H7 (cell line): ENCODE measurements at regions not wholly inside any gene's neighbourhood (a gene's known extent, or its start where the extent isn't known, plus 50 kb on each side); places are given as distances from the start of the nearest gene placed in this dataset.

Experiments
- DNase-seq: peaks from one replicate; pipeline ENCODE4 v3.0.0; 2012
- H3K27me3 ChIP-seq: 2 replicates; pipeline ENCODE4 v1.6.0; 2011; ENCODE audit warnings: mild to moderate bottlenecking, low read length; ENCODE audit not compliant: control insufficient read depth, insufficient read depth
- H3K36me3 ChIP-seq: replicated peaks from 2 replicates; pipeline ENCODE4 v1.5.1; 2011; ENCODE audit warnings: low read length; ENCODE audit not compliant: control insufficient read depth, insufficient read depth
- H3K4me3 ChIP-seq: 2 replicates; pipeline ENCODE4 v1.5.1; 2011; ENCODE audit warnings: low read depth, mild to moderate bottlenecking, control low read depth, low read length, moderate library complexity; ENCODE audit not compliant: insufficient read depth

DNA sequence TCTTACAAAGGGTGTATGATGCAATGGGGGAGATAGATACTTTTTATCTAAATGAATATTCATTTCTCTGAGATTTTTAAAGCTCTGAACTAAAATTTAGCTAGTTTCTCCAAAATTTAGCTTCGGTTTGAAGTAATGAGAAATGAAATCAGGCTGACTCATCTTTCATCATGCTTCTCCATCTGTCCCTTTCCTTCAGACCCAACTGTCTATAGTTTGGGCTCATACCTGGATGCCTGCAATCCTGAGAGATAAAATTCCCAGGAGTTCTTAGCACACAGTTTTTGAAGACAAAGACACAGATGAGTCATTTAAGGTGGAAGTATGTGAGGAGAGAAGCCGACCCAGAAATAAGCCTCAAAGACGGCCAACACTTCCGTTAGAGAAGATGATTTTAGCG lies 336.4 kb upstream of the CDH20 start:
- Histone ChIP-seq H3K4me3 (no peak overlapping the region), H3K36me3 (no peaks in the 10 kb centered on the region), H3K27me3 (no peaks in the 10 kb centered on the region)
- DNase-seq: no peak

DNA sequence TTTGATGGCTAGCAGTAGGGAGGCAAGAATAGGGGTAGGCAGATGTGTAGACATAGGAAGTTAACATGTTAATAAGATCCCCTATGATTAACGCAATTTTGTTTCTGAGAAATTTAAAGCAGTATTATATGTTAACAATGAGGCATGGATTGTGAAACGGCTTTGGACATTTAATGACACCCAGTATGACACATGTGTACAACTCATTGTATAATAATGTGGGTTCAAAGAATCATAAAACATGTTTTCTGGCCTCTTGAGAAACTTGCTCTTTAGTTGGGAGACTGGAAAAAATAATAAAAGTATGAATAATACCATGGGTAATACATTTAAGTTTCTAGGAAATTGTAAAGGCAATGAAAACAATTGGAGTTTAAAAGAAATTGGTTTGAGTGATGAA lies 332.1 kb upstream of the CDH20 start:
- H3K4me3 ChIP-seq: no peak overlapping the region
- H3K36me3 ChIP-seq: no peaks in the 10 kb centered on the region
- no peak for DNase-seq

DNA sequence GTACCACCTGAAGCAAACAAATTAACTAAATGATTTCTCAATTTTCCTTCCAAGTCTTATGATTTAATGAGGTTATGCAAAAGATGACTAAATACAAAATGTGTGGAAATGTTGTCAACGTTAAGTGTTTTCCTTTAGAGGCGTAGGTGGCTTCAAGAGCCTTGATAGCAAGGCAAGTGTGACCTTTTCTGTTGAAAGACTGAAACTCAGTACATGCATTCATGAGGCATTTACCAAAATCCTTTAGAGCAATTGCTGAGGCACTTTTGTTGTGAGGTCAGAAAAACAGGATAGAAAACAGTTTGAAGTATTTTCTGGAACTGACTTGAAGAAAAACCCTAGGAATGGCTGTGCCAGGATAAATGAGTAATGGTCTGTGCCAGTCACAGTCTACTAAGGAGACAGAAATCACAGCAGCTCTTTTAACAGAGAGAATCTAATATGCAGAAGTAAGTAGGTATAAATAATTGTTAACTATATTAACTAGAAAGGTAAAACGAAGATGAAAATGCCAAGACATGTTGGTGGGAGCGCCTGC lies 326.5 kb upstream of the CDH20 start:
- H3K27me3 ChIP-seq: no peaks in the 10 kb centered on the region
- DNase-seq: no peak

More for the DNA sequence above, 332.1 kb upstream of the CDH20 start:
- H3K27me3 ChIP-seq: no peaks in the 10 kb centered on the region

DNA sequence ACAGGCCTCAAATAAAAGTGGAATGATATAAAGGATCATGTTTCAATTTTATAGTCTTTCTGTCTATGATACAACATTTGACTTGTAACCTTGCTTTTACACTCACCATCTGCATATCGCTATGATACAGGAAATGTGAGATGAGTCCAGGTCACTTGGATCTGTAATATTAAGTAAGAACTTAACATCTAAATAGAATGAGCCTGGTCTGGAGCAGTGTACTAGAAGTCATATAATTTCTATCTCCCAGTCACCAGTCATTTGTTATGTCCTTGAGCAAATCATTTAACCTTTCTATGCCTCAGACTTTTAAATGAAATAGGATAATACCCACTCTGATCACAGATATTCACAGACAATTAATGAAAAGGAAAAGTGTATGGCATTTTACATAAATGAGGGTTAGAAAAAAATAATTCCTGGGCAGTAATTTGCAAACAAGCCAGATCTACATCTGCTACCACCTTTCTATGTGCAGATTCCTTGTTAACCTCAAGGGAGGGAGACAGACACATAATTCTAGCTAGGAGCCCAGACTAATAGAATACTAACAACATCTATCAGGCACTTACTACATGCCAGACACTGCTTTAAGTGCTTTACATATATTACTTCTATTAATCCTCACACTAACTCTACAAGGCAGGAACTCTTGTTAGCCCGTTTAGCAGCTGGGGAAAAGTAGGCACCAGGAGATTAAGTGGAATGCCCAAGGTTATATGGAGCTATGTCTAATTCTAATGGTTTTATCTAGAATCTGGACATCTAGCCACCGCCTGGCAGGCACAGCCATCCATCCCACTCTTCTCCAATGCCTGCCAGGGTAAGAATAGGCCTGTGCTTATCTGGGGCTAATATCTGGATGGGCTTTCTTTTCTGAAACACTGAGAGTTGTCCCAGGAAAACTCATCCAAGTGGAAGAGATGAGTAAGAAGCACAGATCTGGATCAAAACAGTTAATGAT lies 313.6 kb upstream of the CDH20 start:
- Histone ChIP-seq H3K27me3 (no peaks in the 10 kb centered on the region), H3K36me3 (no peaks in the 10 kb centered on the region), H3K4me3 (no peak overlapping the region)
- no peak for DNase-seq

More for the DNA sequence above, 326.5 kb upstream of the CDH20 start:
- H3K36me3 ChIP-seq: no peaks in the 10 kb centered on the region
- no peak overlapping the region for H3K4me3 ChIP-seq

DNA sequence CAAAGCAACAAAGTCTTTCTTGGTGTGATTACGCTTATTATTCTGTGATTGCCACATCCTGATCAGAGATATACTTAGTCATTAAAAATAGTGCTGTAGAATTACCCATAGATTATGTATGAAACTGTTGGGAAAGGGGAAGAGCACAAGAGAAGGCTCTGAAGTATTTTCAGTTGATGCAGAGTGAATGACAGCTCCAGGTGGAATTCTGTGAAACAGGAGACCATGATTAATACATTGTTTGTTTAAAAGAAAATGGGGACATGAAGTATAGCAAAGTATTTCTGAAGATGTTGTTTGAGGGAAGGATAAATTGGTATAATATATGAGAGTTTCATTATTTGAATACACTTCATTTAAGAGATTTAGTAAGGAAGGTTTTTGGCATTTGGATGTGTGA lies 307.6 kb upstream of the CDH20 start:
- H3K4me3 ChIP-seq: no peak overlapping the region
- DNase-seq: no peak
- H3K27me3 ChIP-seq: no peaks in the 10 kb centered on the region
- no peaks in the 10 kb centered on the region for H3K36me3 ChIP-seq

DNA sequence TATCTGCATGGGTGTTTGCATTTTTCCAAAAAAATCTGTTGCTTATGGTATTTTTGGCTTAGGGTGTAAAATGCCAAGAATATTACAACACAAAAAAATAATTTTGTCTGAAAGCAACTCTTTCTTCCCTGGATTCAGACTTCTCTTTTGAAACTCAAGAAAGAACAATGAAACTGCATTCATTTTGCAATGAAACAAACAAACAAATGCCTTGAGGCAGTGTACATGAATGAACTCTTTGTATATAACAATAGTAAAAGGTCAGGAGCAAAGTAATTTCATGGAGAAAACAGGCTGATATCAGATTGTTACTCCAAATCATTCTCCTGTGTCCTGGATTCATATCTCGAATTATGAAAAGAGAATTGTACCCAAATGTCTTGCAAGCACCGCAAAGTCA lies 301.6 kb upstream of the CDH20 start:
- DNase-seq: no peak
- no peak overlapping the region for H3K4me3 ChIP-seq
- no peaks in the 10 kb centered on the region for H3K27me3 ChIP-seq

DNA sequence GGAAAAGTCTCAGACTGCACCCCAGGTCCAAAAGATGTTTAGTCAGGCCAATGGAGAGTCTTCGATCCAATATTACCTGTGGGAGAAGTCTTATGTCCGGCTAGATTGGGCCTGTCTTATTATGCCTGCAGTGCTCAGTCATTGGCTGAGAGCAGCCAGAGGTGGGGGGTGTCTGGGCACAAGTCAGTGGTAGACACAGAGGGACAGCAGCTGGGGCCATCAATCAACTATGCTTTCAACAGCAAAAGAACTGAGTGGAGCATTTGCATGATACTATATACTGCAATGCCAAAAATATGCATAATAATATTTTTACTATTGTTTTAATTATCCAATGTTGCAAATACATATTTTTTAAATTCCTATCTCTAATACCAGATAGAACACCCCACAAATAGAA lies 298.6 kb upstream of the CDH20 start:
- no peaks in the 10 kb centered on the region for H3K27me3 ChIP-seq
- DNase-seq: no peak
- no peaks in the 10 kb centered on the region for H3K36me3 ChIP-seq
- no peak overlapping the region for H3K4me3 ChIP-seq

More for the DNA sequence above, 301.6 kb upstream of the CDH20 start:
- H3K36me3 ChIP-seq: no peaks in the 10 kb centered on the region

DNA sequence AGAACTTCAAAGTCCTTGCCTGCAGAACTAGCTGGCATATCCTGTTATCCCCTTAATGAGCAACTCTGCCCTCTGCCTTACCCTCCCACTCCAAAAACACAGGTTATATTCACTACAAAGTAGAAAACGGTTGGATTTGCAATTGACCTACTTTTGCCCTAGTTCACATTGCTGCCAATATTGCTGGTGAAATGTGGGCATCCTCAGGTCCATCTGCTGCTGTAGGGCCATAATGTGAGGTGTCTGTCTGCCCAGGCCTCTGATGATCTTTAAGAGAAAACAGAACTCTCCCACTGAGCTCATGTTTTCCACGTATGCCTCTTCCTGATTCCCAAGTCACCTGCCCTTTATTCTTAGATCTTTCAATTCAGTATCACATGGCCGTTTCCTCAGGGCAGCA lies 294.0 kb upstream of the CDH20 start:
- Histone ChIP-seq H3K36me3 (no peaks in the 10 kb centered on the region), H3K27me3 (no peaks in the 10 kb centered on the region), H3K4me3 (no peak overlapping the region)
- no peak for DNase-seq

DNA sequence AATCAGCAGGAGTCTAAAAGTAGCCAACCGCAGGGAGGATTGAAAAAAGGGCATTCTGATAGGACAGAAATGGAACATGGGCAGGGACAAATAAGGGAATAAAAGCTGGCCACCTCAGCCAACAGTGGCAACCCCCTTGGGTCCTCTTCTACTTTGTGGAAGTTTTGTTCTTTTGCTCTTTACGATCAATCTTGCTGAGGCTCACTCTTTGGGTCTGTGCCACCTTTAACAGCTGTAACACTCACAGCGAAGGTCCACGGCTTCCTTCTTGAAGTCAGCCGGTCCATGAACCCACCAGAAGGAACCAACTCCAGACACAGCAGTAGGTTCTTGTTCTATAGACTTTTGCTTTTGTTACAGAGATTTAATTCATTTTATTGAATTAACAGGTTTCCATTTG lies 285.4 kb upstream of the CDH20 start:
- no peaks in the 10 kb centered on the region for H3K36me3 ChIP-seq
- no peaks in the 10 kb centered on the region for H3K27me3 ChIP-seq
- no peak overlapping the region for H3K4me3 ChIP-seq
- DNase-seq: no peak

DNA sequence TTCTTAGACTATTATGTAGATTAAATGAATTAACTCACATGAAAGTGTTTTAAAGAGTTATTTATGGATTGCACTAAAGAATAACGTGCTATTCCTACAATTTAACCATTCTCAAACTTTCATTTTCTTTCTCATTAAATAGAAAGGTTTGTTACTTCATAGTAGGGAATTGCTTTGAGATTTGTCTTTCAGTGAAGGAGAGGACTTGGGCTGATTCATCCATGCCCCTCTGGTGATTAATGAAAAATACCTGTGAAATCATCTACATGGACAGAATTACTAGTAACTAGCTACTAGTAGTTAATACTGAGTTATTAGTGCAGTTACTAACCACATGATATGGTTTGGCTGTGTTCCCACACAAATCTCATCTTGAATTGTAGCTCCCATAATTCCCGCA lies 275.8 kb upstream of the CDH20 start:
- DNase-seq: no peak
- no peaks in the 10 kb centered on the region for H3K27me3 ChIP-seq
- no peaks in the 10 kb centered on the region for H3K36me3 ChIP-seq
- H3K4me3 ChIP-seq: no peak overlapping the region

DNA sequence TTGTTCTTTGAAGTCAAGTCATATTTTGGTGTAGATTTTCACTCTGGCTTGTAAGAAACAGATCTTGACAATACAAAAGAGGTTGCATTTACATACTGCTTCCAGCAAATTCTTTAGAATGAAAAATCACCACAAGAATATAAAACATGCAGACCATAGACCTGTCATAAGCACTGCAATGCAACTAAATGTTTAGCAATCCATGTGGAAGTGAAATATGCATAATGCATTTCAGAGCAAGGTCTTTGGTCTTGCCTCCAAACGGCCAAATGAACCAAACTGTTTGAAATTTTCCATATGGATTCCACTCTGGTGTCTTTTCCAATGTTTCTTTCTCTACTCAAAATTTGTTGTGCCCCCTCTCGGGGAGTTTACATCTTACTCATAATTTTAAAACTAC lies 271.0 kb upstream of the CDH20 start:
- Histone ChIP-seq H3K36me3 (no peaks in the 10 kb centered on the region), H3K4me3 (no peak overlapping the region), H3K27me3 (no peaks in the 10 kb centered on the region; the same call in 1 of the 2 replicates)
- DNase-seq: no peak

DNA sequence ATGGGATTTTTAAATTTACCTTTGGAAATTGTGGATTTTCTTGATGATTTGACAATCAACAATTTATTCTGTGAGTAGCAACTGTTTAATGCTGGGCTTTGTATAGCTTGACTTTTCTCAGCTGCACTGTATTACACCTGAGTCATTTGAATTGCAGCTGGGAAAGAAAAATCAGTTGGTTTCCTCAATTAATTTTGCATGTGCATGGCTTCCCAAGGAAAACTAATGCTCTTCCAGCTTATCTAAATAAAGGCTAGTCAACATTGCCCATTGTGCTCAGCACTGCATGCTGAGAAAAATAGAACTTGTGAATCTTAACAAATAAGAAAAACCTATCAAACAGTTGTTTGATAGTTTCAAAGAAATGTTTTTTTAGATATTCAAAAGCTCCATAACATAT lies 268.3 kb upstream of the CDH20 start:
- no peak overlapping the region for H3K4me3 ChIP-seq
- DNase-seq: no peak
- H3K27me3 ChIP-seq: no peaks in the 10 kb centered on the region; the same call in 1 of the 2 replicates
- no peaks in the 10 kb centered on the region for H3K36me3 ChIP-seq

DNA sequence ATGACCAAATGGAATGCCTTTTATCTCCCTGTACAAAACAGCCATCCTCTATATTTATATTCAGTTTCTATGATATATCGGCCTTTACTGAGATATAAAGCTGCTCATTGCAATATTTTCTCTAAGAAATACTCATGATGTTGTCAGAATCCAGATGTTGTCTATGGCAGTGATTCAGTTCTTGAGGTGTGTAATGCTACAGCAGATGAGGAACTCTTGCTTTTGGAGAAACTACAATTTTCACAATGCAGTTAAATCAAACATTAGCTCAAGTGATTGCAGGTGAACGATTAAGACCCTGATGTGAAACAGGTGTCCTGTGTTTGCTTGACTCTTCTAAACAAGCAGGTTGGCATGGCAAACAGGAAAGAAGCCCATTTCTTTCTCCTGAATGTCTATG lies 256.2 kb upstream of the CDH20 start:
- H3K27me3 ChIP-seq: no peaks in the 10 kb centered on the region
- no peak overlapping the region for H3K4me3 ChIP-seq
- DNase-seq: no peak
- H3K36me3 ChIP-seq: no peaks in the 10 kb centered on the region

DNA sequence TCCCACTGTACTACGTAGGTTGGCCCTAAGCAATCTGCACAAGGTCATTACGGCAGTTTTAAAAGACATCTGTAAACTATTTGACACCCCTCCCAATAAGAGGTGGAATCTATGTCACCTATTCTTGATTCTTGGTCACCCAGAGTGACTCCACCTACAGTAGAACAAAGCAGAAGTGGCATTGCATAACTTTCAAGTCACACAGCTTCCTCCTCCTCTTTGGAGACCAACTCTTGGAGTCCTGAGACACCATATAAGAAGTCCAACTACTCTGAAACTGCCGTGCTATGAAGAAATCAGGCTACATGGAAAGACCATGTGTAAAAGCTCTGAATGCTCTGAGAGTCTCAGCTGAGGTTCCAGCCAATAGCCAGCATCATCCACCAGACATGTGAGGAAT lies 253.5 kb upstream of the CDH20 start:
- H3K36me3 ChIP-seq: no peaks in the 10 kb centered on the region
- DNase-seq: no peak
- H3K4me3 ChIP-seq: no peak overlapping the region
- no peaks in the 10 kb centered on the region for H3K27me3 ChIP-seq

DNA sequence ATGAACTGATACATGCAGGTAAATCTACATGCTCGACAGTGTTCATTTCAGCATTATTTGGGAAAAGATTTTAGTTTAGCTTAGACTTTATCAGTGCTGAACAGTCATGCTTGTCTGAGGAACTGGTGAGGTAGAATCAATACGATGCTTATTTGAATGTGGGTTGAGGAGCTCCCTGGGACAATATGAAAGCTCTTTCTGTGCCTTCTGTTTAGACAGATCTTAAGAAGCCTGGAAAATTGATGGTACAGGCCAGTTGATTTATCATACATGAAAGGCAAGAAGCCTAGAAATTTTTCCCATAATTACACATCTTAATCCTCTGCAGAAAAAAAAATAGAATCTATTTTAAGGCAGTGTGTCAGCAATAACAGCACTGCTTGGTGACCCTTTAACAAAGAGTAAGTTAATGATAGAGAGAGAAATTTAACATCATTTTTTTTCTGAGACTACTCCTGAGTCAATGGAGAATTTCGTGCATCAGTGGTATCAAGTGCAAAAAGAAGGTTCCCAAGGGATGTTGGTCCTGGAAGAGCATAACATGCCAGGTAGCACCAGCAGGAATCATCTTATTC lies 252.2 kb upstream of the CDH20 start:
- no peak for DNase-seq
- H3K27me3 ChIP-seq: no peaks in the 10 kb centered on the region
- H3K4me3 ChIP-seq: no peak overlapping the region
- no peaks in the 10 kb centered on the region for H3K36me3 ChIP-seq
